ENCODE measurements at regions not wholly inside any gene's neighbourhood (a gene's known extent, or its start where the extent isn't known, plus 50 kb on each side); places are given as distances from the start of the nearest gene placed in this dataset.

DNA sequence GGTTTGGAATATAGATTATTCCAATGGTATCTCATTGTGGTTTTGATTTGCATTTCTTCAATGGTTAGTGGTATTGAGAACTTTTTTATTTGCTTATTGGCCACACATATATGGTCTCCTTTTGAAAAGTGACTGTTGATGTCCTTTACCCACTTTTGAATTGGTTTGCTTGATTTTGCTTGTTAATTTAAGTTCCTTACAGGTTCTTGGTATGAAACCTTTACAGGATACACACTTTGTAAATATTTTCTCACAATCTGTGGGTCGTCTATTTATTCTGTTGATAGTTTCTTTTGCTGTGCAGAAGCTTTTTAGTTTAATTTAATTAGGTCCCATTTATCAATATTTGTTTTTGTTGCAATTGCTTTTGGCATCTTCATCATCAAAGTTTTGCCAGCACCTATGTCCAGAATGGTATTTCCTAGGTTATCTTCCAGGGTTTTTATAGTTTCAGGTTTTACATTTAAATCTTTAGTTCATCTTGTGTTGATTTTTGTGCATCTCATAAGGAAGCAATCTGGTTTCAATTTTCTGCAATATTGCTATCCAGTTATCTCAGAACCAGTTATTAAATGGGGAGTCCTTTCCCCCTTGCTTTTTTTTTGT lies 475.7 kb upstream of the PABPC4L start:
- FAIRE-seq (no peak), DNase-seq (ENCODE audit: low read depth, low spot score) (no peak)
- no peak for TF ChIP-seq MYC (IDR thresholded peaks at IDR 0.05; ENCODE audit: low read depth, low read length)
- TF ChIP-seq EZH2 (IDR thresholded peaks at IDR 0.05; ENCODE audit: borderline replicate concordance, low read depth, low read length, severe bottlenecking): no peak
- TF ChIP-seq, protein P1, sequence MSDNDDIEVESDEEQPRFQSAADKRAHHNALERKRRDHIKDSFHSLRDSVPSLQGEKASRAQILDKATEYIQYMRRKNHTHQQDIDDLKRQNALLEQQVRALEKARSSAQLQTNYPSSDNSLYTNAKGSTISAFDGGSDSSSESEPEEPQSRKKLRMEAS (IDR thresholded peaks at IDR 0.05; ENCODE audit: insufficient read depth, insufficient read length): no peak
- TF ChIP-seq JUN (IDR thresholded peaks at IDR 0.05; ENCODE audit: borderline replicate concordance, insufficient read depth, insufficient read length, low read depth): no peak
- H3K27ac ChIP-seq (ENCODE audit: insufficient read depth, low read depth, low read length): no peak overlapping the region
- H3K79me2 ChIP-seq (ENCODE audit: control insufficient read depth, insufficient read depth, low read length): no peaks in the 10 kb centered on the region
- H4K20me1 ChIP-seq (replicated peaks; ENCODE audit: control insufficient read depth, extremely low read depth, insufficient read depth, low read length): no peaks in the 10 kb centered on the region
- no TSS peak for BruUV-seq (replicated peaks)
- CTCF ChIA-PET: no interaction called here
- no peak overlapping the region for H3K9ac ChIP-seq (replicated peaks; ENCODE audit: extremely low read depth, insufficient read depth, low read length)
- no peak overlapping the region for H3K4me3 ChIP-seq (replicated peaks in 1 of 3; ENCODE audit: insufficient read depth in 1 of 3, low read depth in 1 of 3, low read length in 3 of 3)
- H3K27me3 ChIP-seq (ENCODE audit: control insufficient read depth in 2 of 2, insufficient read depth in 2 of 2, low read length in 2 of 2): no peaks in the 10 kb centered on the region
- no peaks in the 10 kb centered on the region for H3K4me1 ChIP-seq (ENCODE audit: control insufficient read depth, extremely low read depth, insufficient read depth, low read length)
- POLR2A ChIA-PET: no interaction called here
- no peaks in the 10 kb centered on the region for H3K9me1 ChIP-seq (replicated peaks; ENCODE audit: control insufficient read depth, extremely low read depth, insufficient read depth, low read length)
- H3K4me2 ChIP-seq (ENCODE audit: insufficient read depth, low read length): no peak overlapping the region
- H3K36me3 ChIP-seq (ENCODE audit: control insufficient read depth in 2 of 2, extremely low read depth in 1 of 2, insufficient read depth in 2 of 2, low read length in 2 of 2): no peaks in the 10 kb centered on the region
- dilution Hi-C loops (cut with MboI; ENCODE audit: extremely low pct_ligation_motif_present, low sequenced_read_pairs) (no loop called here), intact Hi-C loops (cut with micrococcal nuclease) (no loop called here)
- no peak overlapping the region for H2AFZ ChIP-seq (ENCODE audit: low read depth, low read length)
- no peaks in the 10 kb centered on the region for H3K9me3 ChIP-seq (replicated peaks; ENCODE audit: control insufficient read depth, insufficient read depth, low read length)

DNA sequence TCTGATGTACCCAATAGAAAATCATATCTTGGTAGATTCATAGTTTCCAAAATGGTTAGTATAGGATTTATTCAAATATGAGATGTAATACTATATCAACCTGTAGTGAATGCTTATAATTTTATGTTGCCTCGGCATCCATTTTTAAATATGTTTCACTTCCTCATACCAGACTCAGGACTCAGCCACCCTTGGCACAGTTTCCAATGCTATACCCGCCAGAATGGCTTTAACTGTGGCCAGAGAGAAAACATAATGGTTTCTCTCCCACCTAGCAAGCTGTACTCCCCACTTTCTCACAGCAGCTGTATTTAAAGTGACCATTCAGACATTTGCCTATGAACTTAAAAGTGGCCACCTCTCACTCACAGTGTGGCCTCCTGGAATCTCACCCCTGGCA lies 466.6 kb upstream of the PABPC4L start:
- dilution Hi-C loops (cut with MboI; ENCODE audit: extremely low pct_ligation_motif_present, low sequenced_read_pairs) (no loop called here), intact Hi-C loops (cut with micrococcal nuclease) (no loop called here)
- FAIRE-seq (no peak), DNase-seq (ENCODE audit: low read depth, low spot score) (no peak)
- ChIA-PET POLR2A (no interaction called here), CTCF (interaction anchor here (1.0 kb wide), 1 partner anchor 17 kb away, joined by 5 read pairs; no protein-coding TSS in a partner anchor)
- H3K4me3 ChIP-seq (replicated peaks in 1 of 3; ENCODE audit: insufficient read depth in 1 of 3, low read depth in 1 of 3, low read length in 3 of 3): no peak overlapping the region
- TF ChIP-seq, protein P1 (IDR thresholded peaks at IDR 0.05; ENCODE audit: insufficient read depth, insufficient read length): no peak
- TF ChIP-seq CTCF (IDR thresholded peaks at IDR 0.05; ENCODE audit: extremely low read depth in 1 of 2, insufficient read depth in 1 of 2, low read depth in 1 of 2, low read length in 2 of 2) (no peak), EZH2 (IDR thresholded peaks at IDR 0.05; ENCODE audit: borderline replicate concordance, low read depth, low read length, severe bottlenecking) (no peak), FOS (IDR thresholded peaks at IDR 0.05; ENCODE audit: borderline replicate concordance, insufficient read depth, low read length) (no peak), MYC (IDR thresholded peaks at IDR 0.05; ENCODE audit: low read depth, low read length) (no peak), POLR2A (IDR thresholded peaks at IDR 0.05; ENCODE audit: low read depth, low read length) (no peak), JUN (IDR thresholded peaks at IDR 0.05; ENCODE audit: borderline replicate concordance, insufficient read depth, insufficient read length, low read depth) (no peak), GATA2 (IDR thresholded peaks at IDR 0.05; ENCODE audit: insufficient read depth, insufficient read length, low read depth, low read length) (no peak)
- H3K9me1 ChIP-seq (replicated peaks; ENCODE audit: control insufficient read depth, extremely low read depth, insufficient read depth, low read length): no peaks in the 10 kb centered on the region
- H3K9ac ChIP-seq (replicated peaks; ENCODE audit: extremely low read depth, insufficient read depth, low read length): no peak overlapping the region
- no peaks in the 10 kb centered on the region for H3K9me3 ChIP-seq (replicated peaks; ENCODE audit: control insufficient read depth, insufficient read depth, low read length)
- no TSS peak for BruUV-seq (replicated peaks)
- H3K4me1 ChIP-seq (ENCODE audit: control insufficient read depth, extremely low read depth, insufficient read depth, low read length): no peaks in the 10 kb centered on the region
- peak overlapping the region; percentile 48 for H2AFZ ChIP-seq (ENCODE audit: low read depth, low read length)
- H3K27me3 ChIP-seq (ENCODE audit: control insufficient read depth in 2 of 2, insufficient read depth in 2 of 2, low read length in 2 of 2): no peaks in the 10 kb centered on the region
- no peaks in the 10 kb centered on the region for H3K36me3 ChIP-seq (ENCODE audit: control insufficient read depth in 2 of 2, extremely low read depth in 1 of 2, insufficient read depth in 2 of 2, low read length in 2 of 2)
- no peak overlapping the region for H3K27ac ChIP-seq (ENCODE audit: insufficient read depth, low read depth, low read length)
- no peaks in the 10 kb centered on the region for H3K79me2 ChIP-seq (ENCODE audit: control insufficient read depth, insufficient read depth, low read length)
- H3K4me2 ChIP-seq (ENCODE audit: insufficient read depth, low read length): no peak overlapping the region
- H4K20me1 ChIP-seq (replicated peaks; ENCODE audit: control insufficient read depth, extremely low read depth, insufficient read depth, low read length): no peaks in the 10 kb centered on the region
